NCI-H1436 (cell line): ENCODE measurements at regions not wholly inside any gene's neighbourhood (a gene's known extent, or its start where the extent isn't known, plus 50 kb on each side); places are given as distances from the start of the nearest gene placed in this dataset.

Experiments
- DNase-seq: peaks from one replicate; lab custom pipeline; 2025; lab: John Stamatoyannopoulos, UW

DNA sequence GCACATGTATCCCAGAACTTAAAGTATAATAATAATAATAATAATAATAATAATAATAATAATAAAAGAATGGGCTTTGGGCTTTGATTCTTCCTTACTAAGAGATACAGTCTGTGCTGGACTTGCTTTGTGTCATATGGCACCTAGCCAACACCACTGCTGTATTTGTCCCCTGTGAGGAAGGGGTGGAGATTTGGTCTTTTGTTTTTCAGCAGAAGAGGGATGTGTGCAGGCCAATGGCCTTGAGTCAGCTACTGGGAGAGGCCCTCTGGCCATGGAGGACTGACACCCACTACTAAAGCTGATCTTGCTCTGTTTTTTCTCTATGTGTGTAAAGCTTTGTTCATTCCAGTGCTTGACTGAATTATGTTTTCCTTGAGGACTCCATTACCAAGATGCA is 573.0 kb upstream of the PCDH15 start:
- peak; percentile 6 for DNase-seq

DNA sequence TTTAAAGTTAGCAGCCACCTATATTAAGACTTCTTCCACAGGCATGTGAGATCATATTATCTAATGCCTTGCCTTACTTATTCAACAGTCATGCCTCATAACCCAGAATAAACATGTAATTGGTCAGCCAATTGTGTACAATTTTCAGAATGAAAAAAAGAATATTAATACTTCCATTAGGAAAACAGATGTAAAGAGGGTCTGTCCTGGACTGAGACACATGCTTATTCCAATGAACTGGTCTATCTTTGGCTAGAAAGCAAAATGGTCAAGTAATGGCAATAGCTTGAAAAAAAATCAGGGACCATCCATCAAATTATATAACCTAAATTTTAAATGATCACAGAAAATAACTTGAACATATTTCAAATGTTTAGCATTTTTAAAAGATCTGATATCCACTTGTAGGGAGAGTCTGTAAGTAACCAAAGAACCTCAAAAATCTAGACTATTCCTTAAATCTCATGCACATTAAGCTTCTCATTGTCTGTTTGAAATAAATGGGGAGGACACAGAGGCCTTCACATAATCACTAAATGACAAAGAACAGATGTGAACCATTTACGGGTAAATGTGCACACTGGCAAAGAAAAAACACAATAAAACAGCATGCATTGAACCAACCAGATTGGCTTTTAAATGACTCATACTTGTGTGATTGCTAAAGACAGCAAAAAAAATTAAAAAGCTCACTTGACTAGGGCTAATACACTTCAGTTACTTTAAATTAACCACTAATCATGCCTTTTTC is 568.8 kb upstream of the PCDH15 start:
- no peak for DNase-seq

DNA sequence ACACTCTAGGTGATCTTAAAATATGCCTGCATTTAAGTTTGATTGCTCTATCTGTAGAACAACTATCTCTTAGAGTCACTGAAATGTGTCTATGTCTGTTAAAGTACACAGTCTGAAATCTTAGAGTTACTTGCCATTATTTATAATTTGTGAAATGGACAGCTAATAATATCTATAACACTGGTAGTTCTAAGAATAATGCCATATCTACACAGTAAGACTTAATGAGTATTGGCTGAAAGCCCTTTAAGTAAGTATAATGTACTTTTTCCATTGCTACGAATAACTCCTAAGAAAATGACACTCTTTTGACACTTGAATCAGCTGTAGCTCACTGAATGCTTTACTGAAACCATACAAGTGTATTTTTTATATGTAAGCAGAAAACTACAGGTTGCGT is 567.4 kb upstream of the PCDH15 start:
- DNase-seq, result no peak

DNA sequence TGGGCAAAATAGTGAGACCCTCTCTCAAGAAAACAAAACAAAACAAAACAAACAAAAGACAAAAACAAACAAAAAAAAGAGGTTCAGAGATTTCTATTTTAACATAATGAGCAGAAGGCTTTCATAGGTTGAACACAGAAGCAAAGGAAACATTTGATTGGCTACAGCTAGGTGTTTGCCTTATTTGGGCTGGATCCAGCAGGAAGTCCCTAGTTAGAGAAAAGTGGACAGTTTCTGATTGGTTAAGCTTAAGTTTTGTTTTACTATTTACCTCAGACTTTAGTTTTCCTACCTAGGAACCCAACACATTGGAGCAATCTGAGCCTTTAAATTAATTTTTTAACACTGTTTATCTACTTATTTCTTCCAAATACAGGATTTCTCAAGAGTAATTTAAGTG is 566.5 kb upstream of the PCDH15 start:
- DNase-seq, result no peak

DNA sequence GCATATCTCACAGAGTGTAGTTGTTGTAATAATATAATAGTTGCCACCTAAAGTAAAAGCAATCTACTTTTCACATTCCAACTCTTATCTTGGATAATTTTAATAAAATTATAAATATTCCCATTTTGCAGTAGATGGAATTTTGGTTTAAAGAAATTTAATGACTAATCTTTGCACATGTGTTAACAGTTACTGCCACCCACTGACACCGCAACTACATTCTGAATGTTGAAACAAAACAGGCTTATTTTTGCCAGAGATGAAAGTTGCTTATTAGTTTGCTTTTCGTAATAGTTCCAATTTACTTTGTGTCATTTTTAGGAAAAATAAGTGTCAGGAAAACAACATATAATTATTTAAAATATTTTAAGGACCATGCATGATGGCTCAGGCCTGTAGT is 557.5 kb upstream of the PCDH15 start:
- no peak for DNase-seq

DNA sequence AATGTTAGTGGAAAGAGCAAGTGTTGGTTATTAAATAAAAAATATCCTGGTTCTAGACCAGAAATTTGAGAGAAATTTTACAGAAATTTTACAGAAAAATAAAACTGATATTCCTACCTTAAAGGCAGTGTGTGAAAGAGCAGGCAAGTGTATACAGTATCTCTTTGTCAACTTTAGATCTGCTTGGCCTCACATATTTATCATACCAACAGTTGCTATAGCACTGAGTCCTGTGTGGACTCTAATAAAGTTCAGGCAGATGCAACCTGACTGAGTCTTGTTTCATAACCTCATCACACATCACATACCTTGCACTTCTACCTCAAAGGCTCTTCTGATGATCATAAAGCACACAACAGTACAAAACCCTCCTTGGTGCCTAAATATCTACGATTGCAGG is 552.4 kb upstream of the PCDH15 start:
- DNase-seq, result no peak

DNA sequence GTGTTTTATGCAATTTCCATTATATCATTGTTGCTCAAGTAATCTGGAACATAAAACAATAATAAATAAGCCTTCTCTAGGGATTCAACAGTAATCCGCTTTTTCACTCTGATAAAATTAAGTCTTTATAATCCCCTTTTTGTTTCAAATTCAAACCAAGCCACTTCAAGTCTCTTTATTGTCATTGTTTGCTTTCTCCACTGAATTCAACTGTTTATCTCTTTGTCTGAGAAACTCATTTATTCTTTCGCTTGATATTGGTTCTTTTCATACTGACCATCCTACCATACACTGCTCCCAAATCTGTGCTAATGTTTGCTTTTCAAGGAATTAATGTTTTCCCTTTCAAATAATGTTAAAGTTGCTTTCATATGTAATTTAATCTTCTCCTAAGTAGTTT is 550.4 kb upstream of the PCDH15 start:
- no peak for DNase-seq

DNA sequence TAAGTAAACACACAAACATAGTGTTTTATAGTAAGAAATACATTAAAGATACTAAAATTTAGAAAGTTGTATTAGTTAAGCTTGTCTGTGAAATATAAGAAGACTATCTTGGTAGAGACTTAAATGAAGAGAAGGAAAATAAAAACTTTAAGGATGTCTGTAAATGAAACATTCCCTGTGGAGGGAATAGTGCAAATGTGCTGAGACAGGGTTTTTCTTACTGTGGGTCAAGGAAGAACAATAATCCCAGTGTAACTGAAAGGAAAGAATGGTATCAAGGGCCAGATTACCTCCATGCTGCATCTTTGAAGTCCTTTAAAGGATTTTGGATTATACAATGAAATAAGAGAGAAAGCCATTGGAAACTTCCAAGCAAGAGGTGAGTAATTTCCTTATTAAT is 547.5 kb upstream of the PCDH15 start:
- no peak for DNase-seq

DNA sequence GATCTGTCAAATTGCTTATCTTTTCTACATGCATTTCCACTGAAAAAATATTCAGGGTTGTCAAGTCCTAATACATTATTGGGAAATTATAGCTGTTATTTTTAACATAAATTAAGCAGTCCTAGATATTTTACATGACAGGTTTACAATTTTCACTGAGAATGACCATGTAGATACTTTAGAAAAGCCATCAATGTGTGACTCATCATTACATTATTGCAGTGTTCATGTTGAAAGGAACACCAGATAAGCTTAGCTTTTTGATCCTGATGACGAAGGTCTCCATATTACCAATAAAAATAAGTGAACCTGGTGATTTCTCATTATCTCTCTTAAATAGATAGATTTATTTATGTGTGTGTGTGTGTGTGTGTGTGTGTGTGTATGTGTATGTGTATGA is 529.5 kb upstream of the PCDH15 start:
- DNase-seq, result no peak

DNA sequence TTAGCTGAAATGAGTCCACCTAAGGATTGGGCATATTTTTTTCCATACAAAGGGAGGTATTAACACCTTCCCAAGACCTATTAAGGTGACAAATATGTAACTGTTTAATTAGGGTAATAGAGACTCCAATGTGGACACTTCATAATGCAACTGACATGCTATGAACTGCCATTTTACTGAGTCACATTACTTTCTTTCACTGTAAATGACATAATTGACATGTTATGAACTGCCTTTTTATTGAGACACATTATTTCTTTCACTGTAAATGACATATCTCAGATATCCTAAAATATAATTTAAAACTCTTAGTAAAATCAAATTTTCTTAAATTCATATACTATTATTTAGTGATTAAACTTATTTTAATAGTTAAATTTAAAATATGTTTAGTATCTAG is 528.8 kb upstream of the PCDH15 start:
- DNase-seq, result peak; percentile 11

DNA sequence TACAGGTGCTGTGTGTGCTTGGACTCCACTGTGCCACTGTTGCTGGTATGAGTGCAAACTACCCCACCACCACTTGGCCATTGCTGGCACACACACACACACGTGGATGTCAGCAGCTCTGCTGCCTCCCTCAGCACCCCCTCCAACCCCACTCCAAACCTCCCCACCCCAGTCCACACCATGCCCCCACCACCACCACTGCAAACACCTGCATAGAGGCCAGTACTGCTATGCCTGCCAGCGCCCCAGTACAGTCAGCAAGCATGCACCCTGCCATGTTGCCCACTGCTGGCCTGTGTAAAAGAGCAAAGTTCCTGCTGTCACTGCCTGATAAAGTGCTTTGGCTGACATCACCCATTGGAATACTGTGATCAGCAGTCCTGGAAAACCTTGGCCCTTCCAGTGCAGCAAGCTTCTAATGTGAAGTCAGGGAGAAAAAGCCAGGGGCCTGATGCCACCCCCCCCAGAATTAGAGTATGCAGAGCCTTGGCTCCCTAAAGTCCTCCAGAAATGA is 519.2 kb upstream of the PCDH15 start:
- DNase-seq, result no peak

DNA sequence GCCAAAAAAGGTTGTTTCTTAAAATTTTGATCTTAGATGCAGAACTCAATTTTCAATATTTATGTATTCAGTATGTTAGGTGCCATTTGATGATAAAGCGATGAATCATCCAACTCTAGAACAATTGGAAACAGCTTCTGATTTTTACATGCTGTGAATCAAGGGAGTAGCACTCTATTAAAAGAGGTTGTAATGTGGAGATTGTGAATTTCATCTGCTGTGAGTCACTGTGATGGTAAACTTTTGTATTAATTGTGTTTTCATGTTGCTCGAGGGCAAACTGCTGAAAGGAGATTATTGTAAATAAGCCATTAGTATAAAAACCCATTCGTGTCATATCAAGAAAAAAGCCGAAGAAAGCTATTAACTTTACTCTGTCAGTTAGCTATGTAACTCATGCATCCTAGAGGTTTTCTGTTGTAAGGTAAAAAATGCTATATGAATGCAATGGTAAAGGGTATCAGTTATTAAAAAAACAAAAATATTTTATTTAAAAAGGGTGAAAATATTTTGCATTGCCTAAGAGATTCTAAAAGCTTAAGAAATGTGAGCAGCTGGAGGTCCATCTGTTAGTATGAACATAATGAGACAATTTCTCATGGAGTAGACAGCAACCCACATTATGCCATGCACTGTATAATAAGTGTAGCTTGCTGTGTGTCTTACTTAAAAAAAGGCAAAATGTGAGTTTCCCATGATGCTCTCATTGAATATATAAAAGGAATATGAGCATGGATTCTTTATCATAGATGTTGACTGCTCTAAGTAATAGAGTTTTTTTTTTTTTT is 511.0 kb upstream of the PCDH15 start:
- DNase-seq, result peak; percentile 4

DNA sequence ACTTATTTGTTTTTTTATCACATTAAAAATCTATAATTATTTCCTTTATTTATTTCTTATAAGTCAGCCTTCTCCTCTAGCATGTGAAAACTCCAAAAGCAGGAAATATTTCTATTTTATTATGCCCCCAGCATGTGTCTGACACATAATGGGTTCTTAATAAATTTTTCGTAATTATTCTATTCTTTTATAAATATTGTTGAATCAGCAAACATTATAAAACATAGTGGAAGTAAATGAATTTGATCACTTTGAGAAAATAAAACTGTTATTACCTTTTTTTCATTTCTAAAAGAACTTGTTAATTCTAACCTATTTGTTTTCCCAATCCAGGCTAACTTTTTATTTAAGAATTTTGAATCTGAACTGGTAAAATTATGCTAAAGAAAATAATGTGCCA is 509.1 kb upstream of the PCDH15 start:
- no peak for DNase-seq

DNA sequence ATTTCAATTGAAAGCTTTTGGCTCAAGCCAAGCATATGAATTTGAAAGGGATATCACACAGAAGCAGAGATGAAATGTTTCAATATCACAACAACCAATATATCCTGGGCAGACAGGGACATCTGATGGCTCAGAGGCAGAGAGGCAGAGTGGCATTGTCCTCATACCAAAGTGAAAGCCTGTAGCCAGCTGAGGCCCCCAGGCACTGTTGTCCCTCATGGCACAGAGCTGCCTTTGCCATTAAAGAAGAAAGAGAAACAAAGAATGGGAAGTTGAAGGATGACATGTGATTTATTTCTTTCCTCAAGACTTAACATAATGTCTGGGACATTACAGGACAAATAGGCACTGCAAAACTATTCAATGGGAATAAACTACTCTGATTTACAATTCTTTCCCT is 504.3 kb upstream of the PCDH15 start:
- DNase-seq, result no peak

DNA sequence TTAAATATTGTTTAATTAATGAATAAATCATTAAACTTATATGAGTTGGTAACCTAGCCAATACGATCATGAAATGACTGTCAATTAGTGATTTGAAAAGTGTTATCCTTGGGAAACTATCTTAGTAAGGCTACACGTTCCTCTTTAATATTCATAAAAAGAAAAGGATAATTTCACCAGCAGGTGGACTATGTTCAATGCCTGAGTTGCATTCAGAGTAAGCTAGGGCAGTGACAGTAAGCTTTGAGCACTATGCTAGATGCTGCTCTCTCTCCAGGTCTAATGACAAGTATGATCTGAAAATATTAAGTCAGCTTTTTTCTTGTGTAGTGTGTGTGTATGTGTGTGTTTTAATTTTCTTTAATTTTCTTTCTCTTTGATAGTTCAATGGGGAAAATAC is 486.3 kb upstream of the PCDH15 start:
- no peak for DNase-seq

DNA sequence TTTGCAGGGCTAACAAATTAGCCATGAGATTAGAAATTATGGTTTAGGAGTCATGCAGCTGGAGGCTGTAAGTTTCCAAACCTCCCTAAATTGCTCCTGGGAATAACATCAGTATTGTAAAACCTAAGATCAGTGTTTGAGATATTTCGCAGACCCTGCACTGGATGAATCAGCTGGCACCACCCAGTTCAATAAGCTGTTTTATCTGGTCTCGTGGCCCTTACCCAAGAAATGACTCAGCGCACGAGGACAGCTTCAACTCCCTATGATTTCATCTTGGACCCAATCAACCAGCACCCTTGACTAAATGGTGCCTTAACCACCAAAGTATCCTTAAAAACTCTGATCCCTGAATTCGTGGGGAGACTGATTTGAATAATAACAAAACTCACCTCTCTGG is 482.0 kb upstream of the PCDH15 start:
- no peak for DNase-seq

DNA sequence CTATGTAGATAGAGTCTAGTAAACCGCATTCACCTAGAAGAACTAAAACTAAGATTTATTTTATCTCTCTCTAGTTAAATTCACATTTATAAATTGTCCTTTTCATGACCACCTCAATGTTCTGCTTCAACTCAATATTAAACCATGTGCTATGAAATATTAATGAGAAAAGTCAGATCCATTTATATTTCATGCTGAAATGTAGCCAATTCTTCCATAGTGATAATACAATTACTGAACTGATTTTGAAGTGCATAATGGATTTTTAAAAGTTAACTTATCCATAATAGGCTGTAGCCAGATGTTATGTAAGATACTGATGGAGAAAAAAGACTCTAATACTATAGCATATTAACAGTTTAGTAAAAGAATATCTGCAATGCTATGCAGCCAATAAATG is 479.7 kb upstream of the PCDH15 start:
- DNase-seq, result no peak

DNA sequence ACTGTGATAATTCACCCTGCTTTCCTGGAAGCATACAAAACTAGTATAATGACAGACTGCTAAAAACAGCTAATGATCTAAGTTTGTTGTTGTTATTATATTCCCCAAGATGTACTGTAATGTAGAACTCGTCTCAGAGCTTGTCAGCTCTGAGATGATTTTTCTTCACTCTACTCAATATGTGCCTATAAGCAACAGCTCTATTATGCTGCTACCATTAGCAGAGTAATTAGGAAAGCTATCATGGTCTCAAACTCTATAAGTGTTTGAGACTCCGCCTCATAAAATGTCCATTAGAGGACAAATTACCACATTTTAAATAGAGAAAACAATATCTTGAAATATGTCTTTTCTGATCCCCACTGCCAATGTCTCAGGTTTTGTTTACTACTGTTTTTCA is 476.5 kb upstream of the PCDH15 start:
- no peak for DNase-seq

DNA sequence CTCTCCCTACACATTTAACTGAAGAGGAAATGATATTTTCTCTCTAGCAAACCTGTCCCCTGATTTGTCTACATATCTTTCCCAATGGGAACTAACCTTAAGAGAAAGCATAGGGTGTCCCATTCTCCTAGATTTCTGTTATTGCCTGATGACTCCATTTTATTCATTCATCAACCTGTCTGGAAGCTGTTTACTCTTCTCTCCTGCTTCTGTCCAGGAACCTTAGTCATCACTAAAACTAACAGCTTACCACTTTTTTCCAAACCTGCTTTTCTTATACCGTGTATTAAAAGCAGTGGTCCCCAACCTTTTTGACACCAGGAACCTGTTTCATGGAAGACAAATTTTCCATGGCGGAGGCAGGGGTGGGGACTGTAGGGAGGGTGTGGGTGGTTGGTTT is 473.3 kb upstream of the PCDH15 start:
- DNase-seq, result no peak

DNA sequence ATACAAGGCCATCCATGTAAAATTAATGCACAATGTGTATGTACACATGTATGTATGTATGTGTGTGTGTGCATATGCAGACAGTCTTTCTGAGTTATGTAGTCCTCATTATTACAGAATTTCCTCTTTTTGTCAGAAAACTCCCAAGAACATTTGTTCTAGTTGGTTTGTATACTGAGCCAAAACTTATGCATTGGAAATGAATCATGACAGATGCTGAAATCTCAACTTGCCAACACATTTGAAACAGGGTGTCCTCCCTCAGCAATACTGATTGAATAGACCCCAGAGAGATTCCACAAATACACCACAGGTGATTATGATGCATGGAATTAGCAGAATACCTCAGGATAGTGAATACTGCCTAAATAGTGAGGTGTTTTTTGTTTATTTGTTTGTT is 472.9 kb upstream of the PCDH15 start:
- DNase-seq, result no peak

DNA sequence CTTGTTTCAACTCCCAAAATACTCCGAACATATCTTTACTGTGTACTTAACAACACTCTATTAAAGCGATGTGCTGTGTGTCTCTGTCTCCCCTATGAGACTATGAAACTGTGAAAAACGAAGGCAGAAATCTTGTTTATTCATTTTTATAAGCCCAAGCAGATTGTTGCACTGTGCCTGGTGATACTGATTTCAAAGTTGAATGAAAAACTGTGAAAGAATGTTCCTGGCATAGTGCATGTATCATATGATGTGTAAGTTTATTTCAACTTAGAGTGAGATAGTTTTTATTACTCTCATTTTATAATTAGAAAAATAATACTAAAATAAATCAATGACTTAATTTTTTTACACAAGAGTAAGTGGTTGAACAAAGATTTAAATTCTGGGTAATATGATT is 471.9 kb upstream of the PCDH15 start:
- DNase-seq, result no peak

DNA sequence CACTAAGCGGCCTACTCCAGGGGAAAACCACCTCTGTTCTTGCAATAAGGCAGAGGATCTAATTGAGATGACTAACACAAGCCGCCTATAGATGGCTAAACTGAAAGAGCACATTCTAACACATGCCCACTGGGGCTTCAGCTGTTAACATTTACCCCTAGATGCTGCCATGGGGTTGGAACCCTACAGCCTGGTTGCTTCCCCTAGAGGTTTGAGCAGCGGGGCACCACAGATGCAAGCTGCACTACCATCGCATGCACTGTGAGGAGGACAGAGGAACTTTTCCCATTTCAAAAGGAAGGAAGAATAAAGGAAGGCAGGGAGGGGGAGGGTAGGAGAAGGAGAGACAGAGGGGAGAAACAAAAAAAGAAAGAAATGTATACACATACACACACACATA is 465.8 kb upstream of the PCDH15 start:
- no peak for DNase-seq

DNA sequence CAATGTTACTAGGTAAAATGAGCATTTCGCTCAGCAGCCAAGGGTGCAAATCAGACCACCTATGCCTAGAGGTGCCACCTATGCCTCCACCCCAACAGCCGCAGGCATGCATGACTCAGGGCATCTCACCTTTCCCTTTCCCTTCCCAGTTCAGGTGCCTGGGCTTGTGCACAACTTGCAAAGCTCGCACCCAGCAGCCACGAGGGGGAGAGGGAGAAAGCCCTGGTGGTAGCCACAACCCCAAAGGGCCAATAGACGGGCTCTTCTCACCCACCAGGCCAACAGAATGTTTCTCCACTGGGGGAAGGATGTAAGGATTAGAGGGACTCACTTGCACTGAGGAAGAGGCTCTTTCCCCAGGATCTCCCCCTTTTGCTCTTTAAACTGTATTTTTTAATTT is 462.3 kb upstream of the PCDH15 start:
- no peak for DNase-seq

DNA sequence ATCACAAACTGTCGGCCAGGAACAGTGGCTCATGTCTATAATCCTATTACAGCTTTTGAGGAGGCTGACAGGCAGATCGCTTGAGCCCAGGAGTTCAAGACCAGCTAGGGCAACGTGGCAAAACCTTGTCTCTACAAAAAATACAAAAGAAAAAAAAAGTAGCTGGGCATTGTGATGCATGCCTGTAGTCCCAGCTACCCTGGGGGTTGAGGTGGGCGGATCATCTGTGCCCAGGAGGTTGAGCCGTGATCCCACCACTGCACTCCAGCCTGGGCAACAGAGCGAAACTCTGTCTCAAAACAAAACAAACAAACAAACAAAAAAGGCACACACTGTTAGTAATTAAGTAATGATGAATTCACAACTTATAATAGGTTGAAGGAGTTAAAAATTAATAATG is 441.5 kb upstream of the PCDH15 start:
- no peak for DNase-seq
